Astrocyte of the cerebellum (primary cell): ENCODE measurements at regions not wholly inside any gene's neighbourhood (a gene's known extent, or its start where the extent isn't known, plus 50 kb on each side); places are given as distances from the start of the nearest gene placed in this dataset.

Experiments used
- DNase-seq: peaks from one replicate; pipeline ENCODE4 v3.0.0-alpha.2; 2011; ENCODE audit warnings: low read depth
- H3K4me3 ChIP-seq: 2 replicates; pipeline ENCODE4 v1.5.1; 2011; ENCODE audit warnings: mild to moderate bottlenecking, low read depth, low read length, moderate library complexity
- CTCF ChIP-seq: IDR thresholded peaks from 2 replicates; pipeline ENCODE4 v1.5.1; 2012; ENCODE audit warnings: low read length, low read depth, moderate library complexity, mild to moderate bottlenecking; ENCODE audit errors: missing control alignments
- in situ Hi-C: cut with HindIII; loops from 2 replicates; pipeline ENCODE4 v1.10.0; 2017; ENCODE audit warnings: low sequenced_read_pairs

GRCh38 chrX:45888518-45888917, 656.7 kb downstream of the ZNF674 start:
- no peak for DNase-seq
- no peak overlapping the region for H3K4me3 ChIP-seq
- in situ Hi-C loops = no loop called here
- no peak for TF ChIP-seq CTCF

DNA sequence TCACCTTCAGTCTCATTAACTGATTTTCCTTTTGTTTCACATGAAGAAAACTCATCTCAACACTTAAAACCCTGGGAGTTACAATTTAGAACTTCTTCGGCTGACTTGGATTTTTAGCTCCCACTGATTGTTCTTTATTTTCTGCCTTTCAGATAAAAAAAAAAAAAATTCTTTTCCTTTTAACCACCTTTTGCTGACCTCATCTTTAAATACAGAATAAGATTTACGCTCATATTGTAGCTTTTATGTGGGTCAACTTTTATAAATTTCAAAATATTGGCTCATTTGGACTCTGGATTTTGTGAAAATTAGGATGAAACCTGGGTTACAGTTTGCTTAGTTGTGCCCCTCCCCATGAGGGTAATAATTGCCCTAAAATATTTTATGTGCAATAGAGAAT, 659.3 kb downstream of the ZNF674 start:
- in situ Hi-C loops = no loop called here
- DNase-seq = no peak
- no peak overlapping the region for H3K4me3 ChIP-seq
- no peak for TF ChIP-seq CTCF

DNA sequence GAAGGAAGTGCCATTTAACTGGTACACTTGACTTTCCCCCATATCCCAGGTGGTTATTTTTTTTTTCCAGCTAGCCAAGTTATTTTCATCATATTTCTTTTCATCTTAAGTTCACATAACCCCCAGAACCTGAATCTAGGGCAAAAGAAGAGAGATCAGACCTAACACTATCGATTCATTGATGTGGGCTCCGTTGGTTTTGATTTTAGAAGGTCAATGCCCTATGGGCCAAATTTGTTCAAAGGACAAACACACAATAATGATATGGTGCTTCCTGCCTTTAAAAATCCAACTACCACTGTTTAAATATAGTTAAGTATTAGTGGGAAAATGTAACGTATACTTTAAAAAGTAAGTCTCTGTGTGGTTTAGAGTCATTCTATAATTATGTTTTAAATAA, 665.7 kb downstream of the ZNF674 start:
- in situ Hi-C loops = no loop called here
- no peak for DNase-seq
- H3K4me3 ChIP-seq = no peak overlapping the region
- no peak for TF ChIP-seq CTCF

GRCh38 chrX:45876206-45876605, 669.0 kb downstream of the ZNF674 start:
- TF ChIP-seq CTCF = no peak

GRCh38 chrX:45873781-45874180, 671.4 kb downstream of the ZNF674 start:
- no peak for TF ChIP-seq CTCF
- DNase-seq = no peak
- in situ Hi-C loops = no loop called here
- no peak overlapping the region for H3K4me3 ChIP-seq

More at GRCh38 chrX:45876206-45876605, 669.0 kb downstream of the ZNF674 start:
- in situ Hi-C loops = no loop called here
- H3K4me3 ChIP-seq = no peak overlapping the region
- DNase-seq = no peak

GRCh38 chrX:45872480-45872879, 671.8 kb upstream of the DIPK2B start:
- no peak overlapping the region for H3K4me3 ChIP-seq
- no peak for DNase-seq
- in situ Hi-C loops = no loop called here
- TF ChIP-seq CTCF = no peak

GRCh38 chrX:45868425-45868824, 667.7 kb upstream of the DIPK2B start:
- TF ChIP-seq CTCF = no peak
- in situ Hi-C loops = no loop called here

More at GRCh38 chrX:45868425-45868824, 667.7 kb upstream of the DIPK2B start:
- H3K4me3 ChIP-seq = no peak overlapping the region
- DNase-seq = no peak
